CD4-positive, alpha-beta T cell (primary cell): ENCODE measurements at regions not wholly inside any gene's neighbourhood (a gene's known extent, or its start where the extent isn't known, plus 50 kb on each side); places are given as distances from the start of the nearest gene placed in this dataset.

Experiments
- ATAC-seq: fragments of 200-7000 bp; cut with Tn5 transposase; one replicate; pipeline ENCODE4 v1.10.0; 2022; ENCODE audit warnings: mild to moderate bottlenecking; ENCODE audit not compliant: poor library complexity
- CTCF ChIA-PET: fragments of 350-600 bp; sonication (Branson Sonifier 250); formaldehyde crosslinking; loops from one replicate; lab custom pipeline; 2021; ENCODE audit warnings: antibody characterized with exemption, inconsistent platforms; lab: Charles Lee
- POLR2A ChIA-PET: fragments of 350-600 bp; sonication (Branson Sonifier 250); formaldehyde crosslinking; loops from one replicate; lab custom pipeline; 2021; ENCODE audit warnings: antibody characterized with exemption, inconsistent platforms; lab: Charles Lee
- DNase-seq, 14 experiments: peaks; one replicate each; pipeline ENCODE4 v3.0.0-alpha.2; 2013 to 2020; ENCODE audit warnings: mixed read lengths in 2 of 14
- H3K27ac ChIP-seq, 2 donors: one replicate each; pipeline versions ENCODE4 v1.5.1 to v1.7.0; 2013; ENCODE audit warnings: low read length in 2 of 2, low read depth in 1 of 2, mild to moderate bottlenecking in 1 of 2
- H3K27me3 ChIP-seq, 2 experiments: 1 replicate in 1 of 2; 2 replicates in 1 of 2; pipeline versions ENCODE4 v1.6.1 to v1.7.0; 2013; ENCODE audit warnings: low read length in 2 of 2, control low read depth in 1 of 2, mild to moderate bottlenecking in 1 of 2, moderate library complexity in 1 of 2; ENCODE audit not compliant: insufficient read depth in 2 of 2, control insufficient read depth in 1 of 2
- H3K36me3 ChIP-seq: one replicate; pipeline ENCODE4 v1.6.1; 2013; ENCODE audit warnings: low read length, control low read depth; ENCODE audit not compliant: insufficient read depth
- H3K4me1 ChIP-seq: one replicate; pipeline ENCODE4 v1.6.1; 2013; ENCODE audit warnings: low read length, control low read depth; ENCODE audit not compliant: insufficient read depth
- H3K4me3 ChIP-seq: one replicate; pipeline ENCODE4 v1.5.1; 2013; ENCODE audit warnings: mild to moderate bottlenecking, low read length, moderate library complexity
- H3K9me3 ChIP-seq, 2 experiments: 1 replicate in 1 of 2; 2 replicates in 1 of 2; pipeline versions ENCODE4 v1.6.1 to v1.7.0; 2013; ENCODE audit warnings: low read length in 2 of 2, mild to moderate bottlenecking in 2 of 2, control low read depth in 1 of 2, moderate library complexity in 1 of 2; ENCODE audit not compliant: control insufficient read depth in 1 of 2, insufficient read depth in 1 of 2
- H3K27ac Mint-ChIP-seq: one replicate; pipeline ENCODE4 v1.8.0; 2020; ENCODE audit warnings: mixed read lengths
- H3K27me3 Mint-ChIP-seq: one replicate; pipeline ENCODE4 v1.8.0; 2021; ENCODE audit warnings: mixed read lengths
- H3K36me3 Mint-ChIP-seq: one replicate; pipeline ENCODE4 v1.8.0; 2021; ENCODE audit warnings: low read depth, mixed read lengths
- H3K4me1 Mint-ChIP-seq: one replicate; pipeline ENCODE4 v1.8.0; 2021; ENCODE audit warnings: low read depth, mixed read lengths
- H3K4me3 Mint-ChIP-seq: one replicate; pipeline ENCODE4 v1.8.0; 2020; ENCODE audit warnings: mild to moderate bottlenecking, mixed read lengths
- H3K9me3 Mint-ChIP-seq: one replicate; pipeline ENCODE4 v1.8.0; 2020; ENCODE audit warnings: mixed read lengths
- CTCF ChIP-seq: fragments of 200-600 bp; IDR thresholded peaks from one replicate; pipeline ENCODE4 v1.8.0; 2022; ENCODE audit warnings: antibody characterized with exemption, mild to moderate bottlenecking
- intact Hi-C, 2 experiments: fragments of 100-400 bp; cut with DNase I in 1 of 2; cut with micrococcal nuclease in 1 of 2; formaldehyde crosslinking; loops; one replicate each; pipeline versions ENCODE4 v1.15.1 to v1.9.0; 2023 to 2025; cut with DNase I, micrococcal nuclease

DNA sequence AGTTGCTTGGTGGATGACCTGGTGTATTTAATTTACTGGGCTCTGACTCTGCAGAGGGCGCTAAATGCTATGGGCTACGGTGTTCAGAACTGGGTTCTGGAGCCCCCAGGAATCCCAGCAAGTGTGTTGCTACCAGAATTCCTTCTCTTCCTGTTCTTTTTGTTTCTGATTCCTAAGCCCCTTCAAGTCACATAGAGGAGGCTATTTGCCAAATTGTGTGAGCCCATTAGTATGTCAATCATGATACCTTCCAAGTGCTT, 358.2 kb upstream of the SPRED2 start:
- Mint-ChIP-seq H3K9me3 (peaks cover 1% of the 10 kb centered on the region), H3K27me3 (peaks cover 20% of the 10 kb centered on the region), H3K36me3 (no peaks in the 10 kb centered on the region), H3K4me1 (no peaks in the 10 kb centered on the region), H3K27ac (no peak overlapping the region), H3K4me3 (no peak overlapping the region)
- Histone ChIP-seq H3K4me3 (no peak overlapping the region), H3K27ac (no peak overlapping the region), H3K27me3 (no peaks in the 10 kb centered on the region), H3K36me3 (no peaks in the 10 kb centered on the region), H3K4me1 (no peaks in the 10 kb centered on the region), H3K9me3 (peaks cover 0 to 12% of the 10 kb centered on the region in 2 experiments)
- no peak for TF ChIP-seq CTCF
- no peak for DNase-seq
- intact Hi-C loops = no loop called here
- POLR2A ChIA-PET = no interaction called here
- CTCF ChIA-PET = no interaction called here
- ATAC-seq = no peak

DNA sequence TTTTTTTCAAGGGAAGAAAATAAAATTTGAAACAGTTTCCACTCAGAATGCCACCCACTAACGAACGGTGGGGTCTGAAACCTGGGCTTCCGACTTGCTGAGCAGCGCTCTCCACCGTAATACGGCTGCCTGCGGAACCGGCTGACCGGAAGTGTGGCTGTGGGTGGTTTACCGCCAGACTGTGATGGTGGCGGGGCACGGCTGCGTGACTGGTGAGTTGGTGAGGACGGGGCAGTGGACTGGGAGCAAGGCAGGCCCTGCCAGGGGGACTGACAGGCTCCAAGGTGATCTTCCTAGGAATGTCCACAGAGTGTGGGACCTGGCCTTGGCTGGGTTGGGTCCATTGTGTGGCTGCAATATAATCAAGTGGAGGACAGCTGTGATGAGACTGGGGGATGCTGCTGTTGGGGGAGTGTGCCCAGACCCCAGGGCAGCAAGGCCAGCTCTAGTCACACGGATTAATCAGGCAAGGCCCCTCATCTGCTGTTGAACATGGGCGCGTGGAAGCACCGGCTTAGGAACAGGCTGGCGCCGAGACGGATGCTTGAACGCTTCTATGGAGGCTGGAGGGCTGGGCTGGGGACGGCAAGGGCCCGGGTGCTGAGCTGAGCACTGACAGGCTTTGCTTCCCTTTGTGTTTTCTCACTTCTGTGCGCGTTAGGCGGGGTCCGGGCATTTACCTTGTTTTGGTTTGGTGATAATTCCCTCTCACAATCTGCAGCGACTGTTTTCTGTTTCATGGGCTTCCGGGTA, 357.7 kb upstream of the SPRED2 start:
- Mint-ChIP-seq H3K4me1 (no peaks in the 10 kb centered on the region), H3K36me3 (no peaks in the 10 kb centered on the region), H3K9me3 (peaks cover 3% of the 10 kb centered on the region), H3K27ac (no peak overlapping the region), H3K4me3 (no peak overlapping the region), H3K27me3 (peaks cover 21% of the 10 kb centered on the region)
- ATAC-seq (no peak), DNase-seq (no peak)
- ChIA-PET CTCF (no interaction called here), POLR2A (no interaction called here)
- intact Hi-C loops = no loop called here
- Histone ChIP-seq H3K36me3 (no peaks in the 10 kb centered on the region), H3K27ac (no peak overlapping the region), H3K27me3 (no peaks in the 10 kb centered on the region), H3K9me3 (peaks cover 0 to 12% of the 10 kb centered on the region in 2 experiments), H3K4me3 (no peak overlapping the region), H3K4me1 (no peaks in the 10 kb centered on the region)
- TF ChIP-seq CTCF = no peak

- ChIA-PET CTCF (no interaction called here), POLR2A (no interaction called here)
Measured at GRCh38 chr2:65788556-65788955, 356.2 kb upstream of the SPRED2 start.

More at GRCh38 chr2:65788556-65788955, 356.2 kb upstream of the SPRED2 start:
- intact Hi-C loops = no loop called here
- peaks cover 3% of the 10 kb centered on the region for H3K9me3 Mint-ChIP-seq
- H3K4me3 ChIP-seq = no peak overlapping the region
- peaks cover 21% of the 10 kb centered on the region for H3K27me3 Mint-ChIP-seq
- no peaks in the 10 kb centered on the region for H3K36me3 Mint-ChIP-seq
- H3K27me3 ChIP-seq = no peaks in the 10 kb centered on the region
- H3K27ac Mint-ChIP-seq = no peak overlapping the region
- ATAC-seq (no peak), DNase-seq (no peak)
- H3K4me1 Mint-ChIP-seq = no peaks in the 10 kb centered on the region
- no peaks in the 10 kb centered on the region for H3K36me3 ChIP-seq
- peaks cover 0 to 12% of the 10 kb centered on the region in 2 experiments for H3K9me3 ChIP-seq
- H3K27ac ChIP-seq = no peak overlapping the region
- TF ChIP-seq CTCF = no peak
- H3K4me3 Mint-ChIP-seq = no peak overlapping the region
- no peaks in the 10 kb centered on the region for H3K4me1 ChIP-seq
